HepG2 (cell line): ENCODE measurements at regions not wholly inside any gene's neighbourhood (a gene's known extent, or its start where the extent isn't known, plus 50 kb on each side); places are given as distances from the start of the nearest gene placed in this dataset.
A peak's percentile ranks its signal among the peaks of the same experiment; 100 is the strongest.

Source experiments
- ATAC-seq: fragments of 200-7000 bp; cut with Tn5 transposase; 3 replicates; pipeline ENCODE4 v1.9.1; 2020; ENCODE audit warnings: mild to moderate bottlenecking, moderate library complexity
- BruUV-seq: library from RNA; stranded (reverse); fragments of 400-500 nt; replicated peaks from 2 replicates; lab custom pipeline; 2021; lab: Mats Ljungman, UMichigan
- CTCF ChIA-PET: fragments of 300-600 bp; formaldehyde crosslinking; extraction: SDS; loops from one replicate; lab custom pipeline; 2021; ENCODE audit warnings: low total read pairs, inconsistent platforms, low intra/inter-chr PET ratio; lab: Yijun Ruan, JAX
- POLR2A ChIA-PET: fragments of 350-600 bp; sonication (Branson Sonifier 250); formaldehyde crosslinking; loops from one replicate; lab custom pipeline; 2020; ENCODE audit warnings: antibody characterized with exemption, inconsistent platforms; lab: Yijun Ruan, JAX
- DNase-seq: peaks from one replicate; pipeline ENCODE4 v3.0.0-alpha.2; 2015; ENCODE audit warnings: low spot score
- FAIRE-seq: peaks from 3 replicates; lab custom pipeline; 2011; peaks lifted over from hg19 to GRCh38; lab: Jason Lieb, UNC
- H2AFZ ChIP-seq: one replicate; pipeline ENCODE4 v1.6.1; 2011; ENCODE audit warnings: low read length, inconsistent platforms
- H3K27ac ChIP-seq: fragments of 300-600 bp; 3 replicates; pipeline ENCODE4 v1.8.0; 2011; ENCODE audit warnings: mixed run types, mild to moderate bottlenecking, mixed read lengths, low read length, inconsistent platforms; ENCODE audit not compliant: insufficient read depth; ENCODE audit errors: extremely low read length
- H3K27me3 ChIP-seq, 2 experiments: fragments of 200-600 bp in 1 of 2; 2 replicates in 1 of 2; 3 replicates in 1 of 2; pipeline versions ENCODE4 v1.6.0 to v1.8.0; 2011; ENCODE audit warnings: low read length in 2 of 2, mild to moderate bottlenecking in 2 of 2, moderate library complexity in 2 of 2, inconsistent platforms in 1 of 2; ENCODE audit not compliant: insufficient read depth in 2 of 2, control insufficient read depth in 1 of 2
- H3K36me3 ChIP-seq, 2 experiments: fragments of 200-600 bp in 1 of 2; replicated peaks in 1 of 2; 2 replicates in 1 of 2; 3 replicates in 1 of 2; pipeline versions ENCODE4 v1.5.1 to v1.8.0; 2011; ENCODE audit warnings: low read length in 2 of 2, inconsistent platforms in 1 of 2; ENCODE audit not compliant: insufficient read depth in 2 of 2, control insufficient read depth in 1 of 2
- H3K4me1 ChIP-seq: 2 replicates; pipeline ENCODE4 v1.5.1; 2012; ENCODE audit warnings: low read length, inconsistent platforms; ENCODE audit not compliant: insufficient read depth
- H3K4me2 ChIP-seq: 2 replicates; pipeline ENCODE4 v1.6.0; 2011; ENCODE audit warnings: low read depth, low read length, inconsistent platforms
- H3K4me3 ChIP-seq, 3 experiments: fragments of 200-600 bp in 1 of 3; sonication (generic), shearing (Covaris generic) in 1 of 3; replicated peaks in 1 of 3; 2 replicates each; pipeline ENCODE4 v1.5.1; 2011 to 2016; ENCODE audit warnings: low read length in 3 of 3, inconsistent platforms in 2 of 3, low read depth in 2 of 3, mild to moderate bottlenecking in 2 of 3, control low read depth in 1 of 3, mixed read lengths in 1 of 3; ENCODE audit not compliant: insufficient read depth in 1 of 3
- H3K79me2 ChIP-seq: one replicate; pipeline ENCODE4 v1.6.1; 2011; ENCODE audit warnings: low read length, inconsistent platforms; ENCODE audit not compliant: insufficient read depth
- H3K9ac ChIP-seq: 2 replicates; pipeline ENCODE4 v1.6.0; 2011; ENCODE audit warnings: mild to moderate bottlenecking, low read depth, low read length, inconsistent platforms; ENCODE audit not compliant: insufficient read depth
- H3K9me3 ChIP-seq: 2 replicates; pipeline ENCODE4 v1.5.1; 2012; ENCODE audit warnings: mild to moderate bottlenecking, low read length
- H4K20me1 ChIP-seq: 2 replicates; pipeline ENCODE4 v1.6.0; 2011; ENCODE audit warnings: inconsistent platforms, mild to moderate bottlenecking, low read length, moderate library complexity; ENCODE audit not compliant: insufficient read depth
- CCAR2 ChIP-seq: fragments of 200-400 bp; formaldehyde crosslinking; optimal IDR thresholded peaks from 2 replicates; pipeline ENCODE3; 2018; ENCODE audit warnings: low read depth, mild to moderate bottlenecking, low read length, moderate library complexity
- CHD4 ChIP-seq: fragments of 200-600 bp; sonication (generic); IDR thresholded peaks from 2 replicates; pipeline ENCODE4 v1.7.0; 2017; ENCODE audit warnings: mild to moderate bottlenecking, low read length, borderline replicate concordance
- GABPA ChIP-seq, 2 experiments: IDR thresholded peaks; 2 replicates each; pipeline ENCODE4 v1.6.1; 2011 to 2016; ENCODE audit warnings: low read depth in 2 of 2, low read length in 1 of 2, missing biosample characterization in 1 of 2, missing genetic modification characterization in 1 of 2
- GABPB1 ChIP-seq: IDR thresholded peaks from 2 replicates; pipeline ENCODE4 v1.6.1; 2016; ENCODE audit warnings: mild to moderate bottlenecking, missing genetic modification reagents, moderate library complexity, missing compliant biosample characterization
- HMG20A ChIP-seq: IDR thresholded peaks from 2 replicates; pipeline ENCODE4 v1.6.1; 2016; ENCODE audit warnings: borderline replicate concordance
- MYC ChIP-seq: sonication (generic); formaldehyde crosslinking; IDR thresholded peaks from 2 replicates; pipeline ENCODE4 v1.9.0; 2021; ENCODE audit warnings: missing genetic modification reagents, borderline replicate concordance
- NR2F1 ChIP-seq, 2 experiments: fragments of 450-650 bp in 1 of 2; formaldehyde crosslinking in 1 of 2; IDR thresholded peaks; 2 replicates each; pipeline versions ENCODE4 v1.5.0 to v1.6.1; 2016 to 2020; ENCODE audit warnings: mild to moderate bottlenecking in 1 of 2, missing compliant biosample characterization in 1 of 2, missing genetic modification reagents in 1 of 2, moderate library complexity in 1 of 2
- POLR2AphosphoS5 ChIP-seq: IDR thresholded peaks from 2 replicates; pipeline ENCODE4 v1.6.1; 2012; ENCODE audit warnings: low read depth, low read length
- RNF2 ChIP-seq: fragments of 450-650 bp; conservative IDR thresholded peaks from 2 replicates; pipeline ENCODE4 v1.6.1; 2016; ENCODE audit warnings: low read depth
- SOX13 ChIP-seq, 3 experiments: fragments of 450-650 bp in 1 of 3; sonication (generic) in 1 of 3; formaldehyde crosslinking in 1 of 3; IDR thresholded peaks in 2 of 3; conservative IDR thresholded peaks in 1 of 3; 2 replicates each; pipeline versions ENCODE4 v1.5.0 to v1.6.1; 2016 to 2020; ENCODE audit warnings: antibody characterized with exemption in 1 of 3, mild to moderate bottlenecking in 1 of 3, missing compliant biosample characterization in 1 of 3, missing genetic modification reagents in 1 of 3, moderate library complexity in 1 of 3
- TFE3 ChIP-seq: IDR thresholded peaks from 2 replicates; pipeline ENCODE4 v1.6.1; 2016
- THAP11 ChIP-seq: IDR thresholded peaks from 2 replicates; pipeline ENCODE4 v1.6.1; 2016; ENCODE audit warnings: missing biosample characterization, missing genetic modification reagents
- THAP9 ChIP-seq: sonication (generic); formaldehyde crosslinking; IDR thresholded peaks from 2 replicates; pipeline ENCODE4; 2020; ENCODE audit warnings: missing genetic modification reagents, mild to moderate bottlenecking, borderline replicate concordance
- XRCC5 ChIP-seq: fragments of 200-400 bp; formaldehyde crosslinking; optimal IDR thresholded peaks from 2 replicates; pipeline ENCODE3; 2017; ENCODE audit warnings: mild to moderate bottlenecking, low read length
- ZGPAT ChIP-seq: IDR thresholded peaks from 2 replicates; pipeline ENCODE4 v1.6.1; 2016; ENCODE audit warnings: mild to moderate bottlenecking
- ZNF234 ChIP-seq: sonication (generic); formaldehyde crosslinking; conservative IDR thresholded peaks from 2 replicates; pipeline ENCODE4 v1.5.1; 2020; ENCODE audit warnings: mild to moderate bottlenecking, missing genetic modification reagents
- WGBS: methylation state at CpG from one replicate; pipeline ENCODE4 v1.1.6; 2017; ENCODE audit warnings: low lambda C conversion rate; 5-methylcytosine and 5-hydroxymethylcytosine counted together
- in situ Hi-C: cut with HindIII; loops from 2 replicates; pipeline ENCODE4 v1.10.0; 2017; ENCODE audit warnings: low pct_unique_long_range_greater_than_20kb; ENCODE audit not compliant: extremely low pct_ligation_motif_present
- intact Hi-C: fragments of 100-400 bp; cut with micrococcal nuclease; formaldehyde crosslinking; loops from one replicate; pipeline ENCODE4 v1.10.0; 2022; ENCODE audit not compliant: unreplicated experiment

GRCh38 chr18:57915865-57916582, 112.9 kb upstream of the ATP8B1 start:
- Histone ChIP-seq H3K9me3 (no peaks in the 10 kb centered on the region), H3K79me2 (no peaks in the 10 kb centered on the region), H3K27ac (no peak overlapping the region), H2AFZ (peak overlapping the region; percentile 78), H3K9ac (peak overlapping the region; percentile 11; the same call in 1 of the 2 replicates), H3K4me3 (peak overlapping the region in 2 of 3 experiments; percentile 32 to 53; a peak in 3 of 6 replicates), H3K4me1 (peaks cover 17% of the 10 kb centered on the region), H3K27me3 (no peaks in the 10 kb centered on the region), H3K4me2 (peak overlapping the region; percentile 86), H3K36me3 (no peaks in the 10 kb centered on the region), H4K20me1 (no peaks in the 10 kb centered on the region)
- DNase-seq, result peak; percentile 17
- POLR2A ChIA-PET, result no interaction called here
- 10% methylated on average over 4 of the region's 5 CpGs for WGBS
- in situ Hi-C loops, result loop anchor here (25.0 kb wide), 1 partner anchor 846 kb away; no protein-coding TSS in a partner anchor
- intact Hi-C loops, result no loop called here
- CTCF ChIA-PET, result no interaction called here
- ATAC-seq, result peak; percentile 76
- BruUV-seq, result no TSS peak
- FAIRE-seq, result no peak
- no peak for TF ChIP-seq ZNF234 (CRISPR knock-in tag)
- TF ChIP-seq XRCC5, result no peak
- TF ChIP-seq THAP11 (CRISPR knock-in tag), result 0 out of 2 replicates have a peak, but pooled peaks have one; percentile 10
- TF ChIP-seq GABPB1 (CRISPR knock-in tag), result peak; percentile 59
- TF ChIP-seq MYC, result peak; percentile 52; the same call in 1 of the 2 replicates
- peak; percentile 30; the same call in 1 of the 2 replicates for TF ChIP-seq ZGPAT (CRISPR knock-in tag)
- TF ChIP-seq HMG20A, result no peak
- no peak for TF ChIP-seq CHD4
- peak; percentile 34 for TF ChIP-seq GABPA (IDR thresholded peaks at IDR 0.05; ENCODE audit: low read depth, low read length)
- TF ChIP-seq GABPA (CRISPR knock-in tag; IDR thresholded peaks at IDR 0.05; ENCODE audit: low read depth), result peak; percentile 59
- TF ChIP-seq SOX13 (IDR thresholded peaks at IDR 0.05), result no peak; the same call in 1 of the 2 replicates
- TF ChIP-seq SOX13 (CRISPR knock-in tag; conservative IDR thresholded peaks at IDR 0.05 in 1 of 2, IDR thresholded peaks at IDR 0.05 in 1 of 2), result peak in 1 of 2 experiments; percentile 54; a peak in 2 of 4 replicates
- no peak for TF ChIP-seq CCAR2
- no peak for TF ChIP-seq POLR2AphosphoS5
- no peak for TF ChIP-seq TFE3
- TF ChIP-seq RNF2, result no peak
- no peak for TF ChIP-seq NR2F1 (CRISPR knock-in tag; IDR thresholded peaks at IDR 0.05)
- TF ChIP-seq THAP9 (CRISPR knock-in tag), result peak; percentile 61; the same call in 1 of the 2 replicates
